ENCODE measurements at regions not wholly inside any gene's neighbourhood (a gene's known extent, or its start where the extent isn't known, plus 50 kb on each side); places are given as distances from the start of the nearest gene placed in this dataset.
"Not testable (repeated sequence)": the region's sequence is repeated elsewhere in the genome, so short reads cannot be mapped to it uniquely, and the experiment has no call there.

DNA sequence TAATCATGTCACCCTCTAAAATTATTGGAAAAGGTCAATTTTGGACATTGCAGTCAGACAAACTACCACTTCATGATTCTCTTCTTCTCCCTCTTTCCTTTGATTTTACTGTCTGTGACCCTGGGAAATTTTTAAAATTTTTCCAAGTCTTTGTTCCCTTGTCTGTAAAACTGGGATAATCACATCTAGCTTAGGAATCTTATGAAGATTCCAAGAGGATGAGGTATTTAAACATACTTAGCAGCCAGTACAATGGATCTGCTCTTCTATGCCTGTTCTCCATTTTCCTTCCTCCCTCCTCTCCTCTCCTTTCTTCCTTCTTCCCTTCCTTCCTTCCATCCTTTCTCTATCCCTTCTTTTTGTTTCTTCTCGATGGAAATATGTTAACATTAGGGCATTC, 651.6 kb upstream of the MARCKS start:
- DNase-seq (ENCODE audit: low read depth): no peak

- DNase-seq (ENCODE audit: low read depth): no peak
Observed at GRCh38 chr6:113208726-113209125, 648.4 kb upstream of the MARCKS start.

DNA sequence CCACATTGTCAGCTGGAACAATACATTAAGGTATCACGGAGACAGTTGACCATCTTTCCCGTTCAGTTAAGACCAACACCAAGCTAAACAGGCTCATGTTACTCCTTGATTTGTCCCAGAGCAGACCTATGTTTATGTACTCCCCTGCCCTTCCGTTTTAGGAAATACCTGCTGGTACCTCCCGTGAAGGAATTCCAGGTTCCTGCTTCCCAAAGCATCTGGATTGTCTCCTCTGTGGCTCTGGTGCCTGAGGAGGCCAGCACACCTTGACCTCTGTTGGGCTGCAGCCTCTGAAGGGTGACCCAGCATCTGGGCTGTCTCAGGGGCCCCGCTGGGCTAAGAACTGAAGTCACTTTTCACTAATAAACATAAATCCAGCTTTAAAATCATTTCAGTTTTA, 647.8 kb upstream of the MARCKS start:
- no peak for DNase-seq (ENCODE audit: low read depth)

DNA sequence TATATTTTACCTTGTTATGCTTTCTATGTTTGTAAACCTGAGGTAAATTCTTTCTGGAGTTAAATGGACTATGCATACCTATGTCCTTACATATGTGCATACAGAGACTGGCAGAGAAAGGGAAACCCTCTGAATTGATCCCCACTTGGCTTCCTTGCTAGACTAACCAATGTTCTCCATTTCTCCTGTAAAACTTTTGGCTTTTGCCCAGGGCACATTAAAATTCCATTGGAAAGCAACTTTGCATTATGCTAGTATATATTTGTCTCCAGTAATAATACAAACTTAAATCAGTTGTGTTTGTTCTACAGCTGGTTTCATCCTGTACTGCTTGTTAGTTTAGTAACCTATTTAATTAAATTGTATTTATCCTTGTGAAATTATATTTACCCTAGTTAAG, 646.0 kb upstream of the MARCKS start:
- DNase-seq (ENCODE audit: low read depth): no peak

- DNase-seq (ENCODE audit: low read depth): no peak
Observed at GRCh38 chr6:113219783-113220182, 637.4 kb upstream of the MARCKS start.

DNA sequence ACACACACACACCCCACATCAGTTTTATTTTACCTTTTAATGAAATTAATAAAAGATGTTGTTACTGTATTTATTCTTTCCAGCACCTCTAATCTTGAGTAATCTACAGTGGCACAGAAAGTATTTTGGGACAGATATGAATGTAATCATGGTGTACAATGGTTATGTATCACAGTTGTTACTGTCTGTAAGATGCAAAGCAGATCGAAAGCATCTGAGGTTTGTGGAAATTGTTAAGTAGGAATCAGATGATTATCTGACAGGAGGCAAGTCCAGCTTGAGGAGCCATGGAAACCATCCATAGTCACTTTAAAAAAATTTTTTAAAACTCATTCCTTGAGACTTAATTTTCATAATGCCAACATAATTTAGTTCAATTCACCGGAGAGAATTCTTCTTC, 636.3 kb upstream of the MARCKS start:
- DNase-seq (ENCODE audit: low read depth): no peak

DNA sequence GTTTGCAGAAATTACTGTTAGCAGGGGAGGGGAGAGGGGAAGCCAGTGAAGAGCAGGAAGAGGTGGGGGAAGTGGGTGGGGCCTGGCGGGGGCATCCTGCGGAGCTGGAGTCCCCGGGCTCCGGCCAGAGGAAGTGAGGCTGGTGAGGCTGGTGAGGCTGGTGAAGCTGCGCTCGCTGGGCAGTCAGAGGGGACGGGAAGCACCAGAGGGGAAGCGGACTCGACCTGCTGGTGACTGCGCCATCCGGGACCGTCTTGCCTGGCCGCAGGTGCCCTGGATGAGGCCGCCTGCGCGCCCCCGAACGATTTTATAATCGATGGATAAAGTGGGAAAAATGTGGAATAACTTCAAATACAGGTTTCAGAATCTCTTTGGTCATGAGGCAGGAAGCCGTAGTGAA, 635.3 kb upstream of the MARCKS start:
- DNase-seq (ENCODE audit: low read depth): no peak

GRCh38 chr6:113246186-113246585, 611.0 kb upstream of the MARCKS start:
- no peak for DNase-seq (ENCODE audit: low read depth)

- DNase-seq (ENCODE audit: low read depth): no peak
Observed at GRCh38 chr6:113248532-113248931, 608.6 kb upstream of the MARCKS start.

GRCh38 chr6:113254194-113254593, 603.0 kb upstream of the MARCKS start:
- not testable (repeated sequence) for DNase-seq (ENCODE audit: low read depth)

DNA sequence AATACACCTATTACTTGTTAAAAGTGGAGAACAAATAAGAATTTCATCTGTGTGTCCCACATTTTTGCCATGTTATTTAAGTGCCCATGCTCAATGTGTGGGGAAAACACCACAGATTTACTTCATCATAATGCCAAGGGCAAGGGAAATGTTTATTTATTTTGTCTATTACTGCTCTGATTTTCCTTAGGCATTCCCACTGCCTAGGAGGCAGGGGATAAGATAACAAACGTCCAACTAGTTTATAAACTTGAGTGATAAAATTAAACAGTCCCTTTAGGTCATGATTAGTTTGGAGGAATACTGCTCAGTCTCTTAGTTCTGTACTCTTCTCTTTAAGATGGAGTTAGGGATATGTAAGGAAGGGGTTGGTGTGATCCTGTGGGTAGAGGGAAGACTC, 598.4 kb upstream of the MARCKS start:
- no peak for DNase-seq (ENCODE audit: low read depth)

DNA sequence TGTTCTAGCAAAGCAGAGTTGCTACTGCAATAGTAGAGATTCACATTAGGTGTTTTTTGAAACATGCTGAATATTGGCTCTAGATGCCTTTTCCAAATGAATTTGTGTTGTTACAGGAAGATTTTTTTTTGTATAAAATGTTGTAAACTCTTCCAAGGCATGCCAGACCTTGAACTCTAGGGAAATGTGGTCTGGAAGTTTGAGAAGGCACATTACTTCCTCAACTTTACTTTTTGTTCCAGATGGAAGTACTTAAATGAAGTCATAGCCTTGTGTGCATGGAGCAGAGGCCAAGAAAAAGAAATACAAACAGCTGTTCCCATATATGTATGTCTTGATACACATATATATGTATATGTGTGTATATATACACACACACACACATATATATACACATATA, 585.7 kb upstream of the MARCKS start:
- no peak for DNase-seq (ENCODE audit: low read depth)

- DNase-seq (ENCODE audit: low read depth): no peak
Observed at GRCh38 chr6:113276601-113277000, 580.5 kb upstream of the MARCKS start.

GRCh38 chr6:113277111-113277510, 580.0 kb upstream of the MARCKS start:
- no peak for DNase-seq (ENCODE audit: low read depth)

- no peak for DNase-seq (ENCODE audit: low read depth)
Observed at GRCh38 chr6:113281014-113281413, 576.1 kb upstream of the MARCKS start.

- DNase-seq (ENCODE audit: low read depth): no peak
Observed at GRCh38 chr6:113281431-113281830, 575.7 kb upstream of the MARCKS start.

GRCh38 chr6:113287396-113287795, 569.7 kb upstream of the MARCKS start:
- DNase-seq (ENCODE audit: low read depth): no peak

DNA sequence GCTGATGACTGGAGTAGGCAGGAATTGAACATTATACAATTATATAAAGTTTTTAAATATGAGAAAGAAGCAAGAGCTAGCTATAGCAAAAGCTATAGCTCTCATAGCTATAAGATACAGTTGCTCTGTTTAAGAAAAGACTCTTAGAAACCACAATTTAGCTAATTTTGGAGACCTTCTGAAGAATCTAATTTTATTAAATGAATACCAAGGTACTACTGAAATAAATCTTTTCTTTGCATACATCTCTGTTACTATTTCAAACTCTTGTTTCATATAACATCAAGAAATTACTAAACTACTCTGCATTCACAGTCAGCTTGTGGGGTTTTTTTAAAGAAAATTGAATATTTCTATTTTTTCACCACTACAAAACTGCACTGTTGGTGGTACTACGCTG, 568.7 kb upstream of the MARCKS start:
- DNase-seq (ENCODE audit: low read depth): no peak

- no peak for DNase-seq (ENCODE audit: low read depth)
Observed at GRCh38 chr6:113289166-113289565, 568.0 kb upstream of the MARCKS start.

DNA sequence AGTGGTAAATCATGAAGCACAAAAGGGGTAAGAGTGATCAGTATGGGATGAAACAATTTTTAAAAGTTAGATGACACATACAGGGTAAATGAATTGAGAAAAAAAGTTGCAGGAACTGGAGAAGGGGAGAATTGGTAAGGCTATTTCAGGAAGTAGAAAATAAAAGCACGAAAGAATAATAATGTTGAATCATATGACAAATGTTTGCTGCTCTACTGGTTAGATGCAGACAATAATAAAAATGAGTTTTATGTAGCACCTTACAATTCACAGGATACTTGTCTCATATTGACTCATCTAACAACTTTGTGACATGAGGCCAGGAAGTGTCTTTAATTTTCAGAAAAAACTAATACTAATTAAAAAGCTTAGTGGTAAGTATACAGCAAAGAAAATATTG, 566.5 kb upstream of the MARCKS start:
- DNase-seq (ENCODE audit: low read depth): no peak

DNA sequence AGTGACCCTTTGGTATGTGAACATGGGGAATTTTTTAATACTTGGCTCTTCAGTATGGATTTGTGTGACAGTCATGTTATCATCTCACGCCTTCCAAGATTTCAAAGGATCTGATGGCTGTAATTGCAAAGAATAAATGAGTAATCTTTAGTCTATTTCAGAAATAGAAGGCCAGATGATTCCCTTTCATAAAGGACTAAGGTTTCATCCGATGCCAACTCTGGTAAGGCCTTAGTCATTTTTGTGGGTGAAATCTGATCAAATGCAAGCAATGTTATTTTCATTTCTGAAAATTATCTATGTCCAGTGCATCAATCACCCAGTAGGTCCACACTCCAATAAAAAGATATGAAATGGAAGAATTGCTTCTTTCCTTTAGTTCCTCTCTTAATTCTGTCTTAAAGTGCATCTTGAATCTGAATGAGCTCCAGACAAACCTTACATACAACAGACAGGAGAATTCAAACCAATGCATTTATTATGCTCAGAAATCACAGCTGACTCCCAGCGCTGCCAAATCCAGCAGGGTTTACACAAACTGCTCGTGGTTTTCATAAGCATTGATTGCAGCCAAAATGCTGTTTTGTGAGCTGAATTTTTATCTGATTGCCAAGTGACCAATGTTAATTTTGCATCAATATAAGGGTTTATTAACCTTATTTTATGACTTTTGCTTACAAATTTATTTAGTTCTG, 565.2 kb upstream of the MARCKS start:
- DNase-seq (ENCODE audit: low read depth): no peak

GRCh38 chr6:113292646-113293422, 564.3 kb upstream of the MARCKS start:
- DNase-seq (ENCODE audit: low read depth): no peak

DNA sequence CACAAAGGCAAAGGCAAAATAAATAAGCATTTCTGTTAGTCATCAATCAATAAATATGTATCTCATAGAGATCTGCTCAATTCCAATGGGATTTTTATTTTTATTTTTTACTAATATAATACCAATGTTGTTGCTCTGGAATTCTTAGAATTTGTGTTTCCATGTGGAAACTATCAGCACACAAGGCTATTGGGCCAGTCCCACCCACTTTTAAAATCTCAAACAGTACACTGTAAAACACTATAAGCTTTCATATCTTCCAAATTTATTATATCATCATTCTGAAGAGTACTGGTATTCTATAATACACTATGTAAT, 563.8 kb upstream of the MARCKS start:
- no peak for DNase-seq (ENCODE audit: low read depth)

DNA sequence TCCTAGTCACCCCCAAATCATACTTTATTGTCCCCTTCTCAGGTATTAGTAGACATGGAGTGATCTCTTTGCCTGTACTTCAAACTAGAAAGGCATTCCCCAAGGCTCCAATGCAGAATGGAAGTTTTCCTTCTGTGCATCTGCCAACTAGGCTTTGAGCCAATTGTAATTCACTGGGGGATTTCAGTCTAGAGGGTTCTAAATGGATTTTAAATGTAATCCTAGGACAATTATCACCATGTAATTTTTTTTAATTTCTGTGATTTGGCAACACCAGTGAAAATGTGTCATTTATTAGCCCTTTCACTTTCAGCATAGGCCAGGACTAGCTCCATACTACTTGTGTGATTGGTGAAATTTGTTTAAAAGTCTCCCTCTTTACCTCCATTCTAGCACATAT, 557.6 kb upstream of the MARCKS start:
- DNase-seq (ENCODE audit: low read depth): no peak

Measured in T-helper 22 cell (primary cell).